Ovary (tissue), 7 donors: ENCODE measurements at regions not wholly inside any gene's neighbourhood (a gene's known extent, or its start where the extent isn't known, plus 50 kb on each side); places are given as distances from the start of the nearest gene placed in this dataset.

Source experiments
- DNase-seq, 5 donors: peaks; one replicate each; pipeline ENCODE4 v3.0.0-alpha.2; 2019 to 2020
- H3K27ac ChIP-seq, 2 donors: fragments of 200-600 bp; one replicate each; pipeline versions ENCODE4 v1.5.1 to v1.8.0; 2019 to 2022
- H3K27me3 ChIP-seq: fragments of 200-600 bp; one replicate; pipeline ENCODE4 v1.8.0; 2022
- H3K36me3 ChIP-seq: fragments of 200-600 bp; sonication (generic); one replicate; pipeline ENCODE4 v1.5.1; 2019
- H3K4me1 ChIP-seq: one replicate; pipeline ENCODE4 v1.8.1; 2013; ENCODE audit warnings: mild to moderate bottlenecking, moderate library complexity; ENCODE audit not compliant: insufficient read depth
- H3K4me3 ChIP-seq: fragments of 200-600 bp; sonication (generic); one replicate; pipeline ENCODE4 v1.5.1; 2017
- H3K9me3 ChIP-seq, 2 donors: fragments of 200-600 bp in 1 of 2; sonication (generic) in 1 of 2; one replicate each; pipeline versions ENCODE4 v1.5.1 to v1.8.1; 2013 to 2019; ENCODE audit warnings: mild to moderate bottlenecking in 1 of 2, moderate library complexity in 1 of 2
- EP300 ChIP-seq: sonication (generic); formaldehyde crosslinking; IDR thresholded peaks from one replicate; pipeline ENCODE4 v1.6.1; 2017; ENCODE audit warnings: antibody characterized with exemption
- POLR2A ChIP-seq: fragments of 450-650 bp; IDR thresholded peaks from one replicate; pipeline ENCODE4 v1.6.1; 2017; ENCODE audit warnings: antibody characterized with exemption, mild to moderate bottlenecking, moderate library complexity
- WGBS, 3 donors: extraction: QIAGEN DNeasy Blood & Tissue Kit in 1 of 3; methylation state at CpG; one replicate each; pipeline versions ENCODE4 v1.1.5 to v1.1.7; 2013 to 2017; 5-methylcytosine and 5-hydroxymethylcytosine counted together
- intact Hi-C, 4 donors: fragments of 100-400 bp; cut with DNase I; formaldehyde crosslinking; loops; one replicate each; pipeline versions ENCODE4 v1.11.0 to v1.15.1; 2022 to 2023
- TF ChIP-seq, protein P1 (sequence below), 3 donors: fragments of 450-650 bp in 2 of 3; fragments of 200-600 bp in 1 of 3; IDR thresholded peaks; one replicate each; pipeline versions ENCODE4 v1.5.1 to v1.8.0; 2016 to 2022; ENCODE audit warnings: antibody characterized with exemption in 3 of 3, mild to moderate bottlenecking in 1 of 3
- donor health status: DM: no; HTN: no; CAD: no; lungs with moderate emphysema.
- donor health status: DM: no; HTN: no; CAD: no.
- donor health status: Bipolar disorder and iron deficiency.
- donor health status: DM: no; HTN: no; CAD: no.
- donor health status: DM: yes; HTN: yes; CAD: no.

DNA sequence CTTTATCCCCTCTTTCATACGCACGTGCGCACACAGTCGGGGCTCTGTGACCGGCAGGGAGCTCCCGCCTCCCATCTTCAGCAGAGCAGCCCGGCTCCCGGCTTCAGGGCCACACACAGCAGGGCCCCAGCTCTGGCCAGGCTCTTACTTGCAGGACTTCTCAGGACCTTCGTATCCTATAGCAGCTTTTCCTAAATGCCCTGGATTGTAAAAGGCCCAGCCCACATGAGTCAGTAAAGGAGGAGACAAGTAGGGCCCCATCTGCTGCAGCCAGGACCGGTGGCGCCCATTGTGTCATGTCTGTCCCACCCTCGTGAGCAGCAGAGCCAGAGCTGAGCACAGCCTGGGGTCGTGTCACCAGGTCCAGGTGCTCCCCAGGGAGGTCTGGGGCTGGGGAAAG, 107.6 kb upstream of the VSTM2B start:
- Histone ChIP-seq H3K27me3 (no peaks in the 10 kb centered on the region), H3K36me3 (no peaks in the 10 kb centered on the region), H3K9me3 (no peaks in the 10 kb centered on the region), H3K4me1 (no peaks in the 10 kb centered on the region), H3K27ac (no peak overlapping the region), H3K4me3 (no peak overlapping the region)
- intact Hi-C loops, result no loop called here
- TF ChIP-seq POLR2A, result no peak
- TF ChIP-seq EP300, result no peak
- TF ChIP-seq, protein P1, sequence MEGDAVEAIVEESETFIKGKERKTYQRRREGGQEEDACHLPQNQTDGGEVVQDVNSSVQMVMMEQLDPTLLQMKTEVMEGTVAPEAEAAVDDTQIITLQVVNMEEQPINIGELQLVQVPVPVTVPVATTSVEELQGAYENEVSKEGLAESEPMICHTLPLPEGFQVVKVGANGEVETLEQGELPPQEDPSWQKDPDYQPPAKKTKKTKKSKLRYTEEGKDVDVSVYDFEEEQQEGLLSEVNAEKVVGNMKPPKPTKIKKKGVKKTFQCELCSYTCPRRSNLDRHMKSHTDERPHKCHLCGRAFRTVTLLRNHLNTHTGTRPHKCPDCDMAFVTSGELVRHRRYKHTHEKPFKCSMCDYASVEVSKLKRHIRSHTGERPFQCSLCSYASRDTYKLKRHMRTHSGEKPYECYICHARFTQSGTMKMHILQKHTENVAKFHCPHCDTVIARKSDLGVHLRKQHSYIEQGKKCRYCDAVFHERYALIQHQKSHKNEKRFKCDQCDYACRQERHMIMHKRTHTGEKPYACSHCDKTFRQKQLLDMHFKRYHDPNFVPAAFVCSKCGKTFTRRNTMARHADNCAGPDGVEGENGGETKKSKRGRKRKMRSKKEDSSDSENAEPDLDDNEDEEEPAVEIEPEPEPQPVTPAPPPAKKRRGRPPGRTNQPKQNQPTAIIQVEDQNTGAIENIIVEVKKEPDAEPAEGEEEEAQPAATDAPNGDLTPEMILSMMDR (IDR thresholded peaks at IDR 0.05), result no peak
- WGBS, 3 donors, result 77 to 87% (median 83%) methylated on average over 13 of the region's 13 CpGs
- DNase-seq, result no peak

DNA sequence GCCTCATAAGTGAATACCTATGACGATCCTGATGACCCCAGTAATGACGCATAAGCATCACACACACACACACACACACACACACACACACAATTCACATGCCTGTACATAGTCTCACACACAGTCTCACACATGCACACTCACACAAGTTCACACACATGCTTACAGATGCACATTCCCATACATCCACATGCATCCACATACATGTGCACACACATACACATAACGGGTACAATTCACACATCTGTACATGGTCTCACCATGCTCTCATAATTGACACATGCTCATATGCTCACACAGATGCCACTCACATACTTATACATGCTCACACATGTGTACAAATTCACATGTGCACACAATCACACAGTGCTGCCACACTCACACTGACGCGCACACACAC, 105.7 kb upstream of the VSTM2B start:
- TF ChIP-seq POLR2A, result no peak
- TF ChIP-seq, protein P1 (IDR thresholded peaks at IDR 0.05), result no peak
- no peak for TF ChIP-seq EP300
- H3K9me3 ChIP-seq, result no peaks in the 10 kb centered on the region
- no peaks in the 10 kb centered on the region for H3K36me3 ChIP-seq
- H3K27ac ChIP-seq, result no peak overlapping the region
- H3K4me3 ChIP-seq, result no peak overlapping the region
- no peaks in the 10 kb centered on the region for H3K4me1 ChIP-seq
- no peaks in the 10 kb centered on the region for H3K27me3 ChIP-seq
- intact Hi-C loops, result no loop called here
- DNase-seq, result no peak
- 86 to 95% (median 87%) methylated on average over 5 of the region's 5 CpGs for WGBS, 3 donors

DNA sequence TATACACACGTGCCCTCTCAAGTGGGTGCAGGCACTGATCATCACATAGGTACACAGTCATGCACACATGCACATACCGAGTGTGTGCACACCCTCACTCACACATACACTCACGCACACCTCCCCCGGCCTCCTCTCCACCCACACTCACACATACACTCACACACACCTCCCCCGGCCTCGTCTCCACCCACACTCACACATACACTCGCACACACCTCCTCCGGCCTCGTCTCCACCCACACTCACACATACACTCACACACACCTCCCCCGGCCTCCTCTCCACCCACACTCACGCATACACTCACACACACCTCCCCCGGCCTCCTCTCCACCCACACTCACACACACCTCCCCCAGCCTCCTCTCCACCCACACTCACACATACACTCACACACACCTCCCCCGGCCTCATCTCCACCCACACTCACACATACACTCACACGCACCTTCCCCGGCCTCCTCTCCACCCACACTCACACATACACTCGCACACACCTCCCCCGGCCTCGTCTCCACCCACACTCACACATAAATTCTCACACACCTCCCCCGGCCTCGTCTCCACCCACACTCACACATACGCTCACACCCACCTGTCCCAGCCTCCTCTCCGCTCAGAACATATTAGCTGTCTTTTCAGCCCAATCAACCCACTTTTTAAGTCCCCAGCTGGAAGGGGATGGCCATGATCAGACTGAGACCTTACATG, 105.2 kb upstream of the VSTM2B start:
- no peak overlapping the region for H3K4me3 ChIP-seq
- 54 to 60% (median 57%) methylated on average over 22 of the region's 22 CpGs for WGBS, 3 donors
- H3K27ac ChIP-seq, result no peak overlapping the region
- TF ChIP-seq, protein P1 (IDR thresholded peaks at IDR 0.05), result no peak
- TF ChIP-seq EP300, result no peak
- DNase-seq, result no peak
- no peaks in the 10 kb centered on the region for H3K4me1 ChIP-seq
- no peaks in the 10 kb centered on the region for H3K27me3 ChIP-seq
- H3K36me3 ChIP-seq, result no peaks in the 10 kb centered on the region
- intact Hi-C loops, result no loop called here
- H3K9me3 ChIP-seq, result no peaks in the 10 kb centered on the region

DNA sequence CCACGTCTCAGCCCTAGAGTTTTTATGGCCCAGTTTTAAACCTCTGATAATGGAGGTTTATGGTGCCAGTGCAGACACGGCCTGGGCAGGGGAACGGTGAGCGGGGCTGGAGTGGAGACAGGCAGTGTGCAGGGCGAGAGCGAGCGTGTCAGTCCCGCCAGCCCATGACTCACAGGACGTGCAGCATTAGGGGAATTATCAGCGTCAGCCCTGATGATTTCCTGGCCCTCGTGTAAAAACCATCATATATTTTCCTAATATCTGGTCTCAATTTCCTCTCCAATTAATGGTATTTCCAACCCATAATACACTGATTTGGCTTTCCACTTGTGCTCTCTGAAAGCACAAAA, 104.6 kb upstream of the VSTM2B start:
- no peaks in the 10 kb centered on the region for H3K9me3 ChIP-seq
- DNase-seq, result no peak
- TF ChIP-seq POLR2A, result no peak
- TF ChIP-seq, protein P1 (IDR thresholded peaks at IDR 0.05), result no peak
- TF ChIP-seq EP300, result no peak
- H3K36me3 ChIP-seq, result no peaks in the 10 kb centered on the region
- intact Hi-C loops, result no loop called here
- 16 to 22% (median 18%) methylated on average over 11 of the region's 11 CpGs for WGBS, 3 donors
- no peaks in the 10 kb centered on the region for H3K4me1 ChIP-seq
- H3K4me3 ChIP-seq, result no peak overlapping the region
- H3K27ac ChIP-seq, result no peak overlapping the region
- H3K27me3 ChIP-seq, result no peaks in the 10 kb centered on the region
